ENCODE measurements at regions not wholly inside any gene's neighbourhood (a gene's known extent, or its start where the extent isn't known, plus 50 kb on each side); places are given as distances from the start of the nearest gene placed in this dataset.

- DNase-seq (ENCODE audit: low spot score), result no peak
Observed at GRCh38 chr7:35418716-35419390, 165.0 kb upstream of the TBX20 start.

GRCh38 chr7:35416568-35416967 is 162.7 kb upstream of the TBX20 start:
- H4K8ac ChIP-seq (ENCODE audit: low read depth, low read length), result no peak overlapping the region
- no peak for DNase-seq (ENCODE audit: low spot score)
- no peak overlapping the region for H3K27ac ChIP-seq (replicated peaks; ENCODE audit: low read length)
- H3K4me3 ChIP-seq (ENCODE audit: low read length in 2 of 2), result no peak overlapping the region
- no peak overlapping the region for H3K23ac ChIP-seq (ENCODE audit: low read depth, low read length, poor library complexity)
- no peak overlapping the region for H3K4me2 ChIP-seq (ENCODE audit: insufficient read depth, low read length, poor library complexity, severe bottlenecking)
- H2BK12ac ChIP-seq (ENCODE audit: low read length), result no peak overlapping the region
- H2AFZ ChIP-seq (ENCODE audit: low read length), result no peak overlapping the region
- H2BK15ac ChIP-seq (ENCODE audit: low read length), result no peak overlapping the region
- H3K14ac ChIP-seq (ENCODE audit: low read length), result no peak overlapping the region
- H2AK5ac ChIP-seq (ENCODE audit: low read depth, low read length), result no peak overlapping the region
- no peaks in the 10 kb centered on the region for H3K79me1 ChIP-seq (ENCODE audit: low read depth, low read length)
- no peak overlapping the region for H3K9ac ChIP-seq (ENCODE audit: low read depth, low read length, poor library complexity)
- H3K36me3 ChIP-seq (replicated peaks in 1 of 2; ENCODE audit: control insufficient read depth in 2 of 2, insufficient read depth in 2 of 2, low read length in 2 of 2), result no peaks in the 10 kb centered on the region
- no peak overlapping the region for H2BK5ac ChIP-seq (ENCODE audit: low read length)
- H2BK120ac ChIP-seq (ENCODE audit: low read depth, low read length), result no peak overlapping the region
- no peak overlapping the region for H4K91ac ChIP-seq (ENCODE audit: low read depth, low read length, poor library complexity)
- H3K27me3 ChIP-seq (ENCODE audit: control insufficient read depth in 3 of 3, insufficient read depth in 3 of 3, low read depth in 1 of 3, low read length in 3 of 3), result no peaks in the 10 kb centered on the region
- no peak overlapping the region for H3K18ac ChIP-seq (ENCODE audit: low read length)
- H3K9me3 ChIP-seq (replicated peaks in 1 of 2; ENCODE audit: control insufficient read depth in 2 of 2, insufficient read depth in 1 of 2, low read depth in 1 of 2, low read length in 2 of 2), result peaks cover 0 to 4% of the 10 kb centered on the region in 2 donors
- H3K4ac ChIP-seq (ENCODE audit: low read length), result no peak overlapping the region
- peaks cover 0 to 1% of the 10 kb centered on the region in 2 donors for H3K4me1 ChIP-seq (ENCODE audit: control insufficient read depth in 2 of 2, insufficient read depth in 1 of 2, low read depth in 1 of 2, low read length in 2 of 2)
- no CpG with 5 or more reads among the region's 2 CpGs for WGBS, 2 donors (ENCODE audit: extremely low coverage in 2 of 2, insufficient read length in 2 of 2, insufficient replicate concordance in 1 of 2)

More at GRCh38 chr7:35418716-35419390, 165.0 kb upstream of the TBX20 start:
- Histone ChIP-seq H3K36me3 (replicated peaks in 1 of 2; ENCODE audit: control insufficient read depth in 2 of 2, insufficient read depth in 2 of 2, low read length in 2 of 2) (no peaks in the 10 kb centered on the region), H2AFZ (ENCODE audit: low read length) (no peak overlapping the region), H4K91ac (ENCODE audit: low read depth, low read length, poor library complexity) (no peak overlapping the region), H2AK5ac (ENCODE audit: low read depth, low read length) (no peak overlapping the region), H3K27ac (replicated peaks; ENCODE audit: low read length) (no peak overlapping the region), H3K23ac (ENCODE audit: low read depth, low read length, poor library complexity) (no peak overlapping the region), H3K9ac (ENCODE audit: low read depth, low read length, poor library complexity) (no peak overlapping the region), H4K8ac (ENCODE audit: low read depth, low read length) (no peak overlapping the region), H3K4me3 (ENCODE audit: low read length in 2 of 2) (no peak overlapping the region), H2BK120ac (ENCODE audit: low read depth, low read length) (no peak overlapping the region), H2BK15ac (ENCODE audit: low read length) (no peak overlapping the region), H2BK12ac (ENCODE audit: low read length) (no peak overlapping the region), H3K79me1 (ENCODE audit: low read depth, low read length) (no peaks in the 10 kb centered on the region), H3K18ac (ENCODE audit: low read length) (no peak overlapping the region), H3K4me2 (ENCODE audit: insufficient read depth, low read length, poor library complexity, severe bottlenecking) (no peak overlapping the region), H3K9me3 (replicated peaks in 1 of 2; ENCODE audit: control insufficient read depth in 2 of 2, insufficient read depth in 1 of 2, low read depth in 1 of 2, low read length in 2 of 2) (peaks cover 0 to 4% of the 10 kb centered on the region in 2 donors), H2BK5ac (ENCODE audit: low read length) (no peak overlapping the region), H3K4ac (ENCODE audit: low read length) (no peak overlapping the region), H3K27me3 (ENCODE audit: control insufficient read depth in 3 of 3, insufficient read depth in 3 of 3, low read depth in 1 of 3, low read length in 3 of 3) (no peaks in the 10 kb centered on the region), H3K4me1 (ENCODE audit: control insufficient read depth in 2 of 2, insufficient read depth in 1 of 2, low read depth in 1 of 2, low read length in 2 of 2) (peaks cover 0 to 1% of the 10 kb centered on the region in 2 donors), H3K14ac (ENCODE audit: low read length) (no peak overlapping the region)
- WGBS, 2 donors (ENCODE audit: extremely low coverage in 2 of 2, insufficient read length in 2 of 2, insufficient replicate concordance in 1 of 2), result no CpG with 5 or more reads among the region's 24 CpGs

DNA sequence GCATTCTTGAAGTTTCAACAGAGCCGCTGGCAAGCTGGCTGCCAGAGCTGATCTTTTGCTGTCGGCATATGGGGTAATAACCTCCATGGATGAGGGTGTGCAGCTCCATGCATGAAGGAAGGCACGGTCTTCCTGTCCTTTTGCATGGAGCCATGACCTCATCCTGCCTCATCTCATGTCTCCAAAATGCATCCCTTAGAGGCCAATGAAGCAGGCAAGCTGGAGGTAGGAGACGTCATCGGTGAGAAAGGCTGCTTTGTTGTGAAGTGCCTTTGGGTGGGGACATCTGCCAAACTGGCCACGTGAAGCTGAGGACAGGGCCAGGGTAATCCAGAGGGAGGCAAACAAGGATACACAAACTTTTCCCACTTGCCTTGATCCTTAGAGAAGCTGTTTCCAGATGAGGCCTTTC is 161.5 kb upstream of the TBX20 start:
- Histone ChIP-seq H2AFZ (ENCODE audit: low read length) (no peak overlapping the region), H3K14ac (ENCODE audit: low read length) (peak overlapping the region; percentile 11), H3K23ac (ENCODE audit: low read depth, low read length, poor library complexity) (no peak overlapping the region), H2BK120ac (ENCODE audit: low read depth, low read length) (no peak overlapping the region), H2BK5ac (ENCODE audit: low read length) (no peak overlapping the region), H3K9ac (ENCODE audit: low read depth, low read length, poor library complexity) (no peak overlapping the region), H2AK5ac (ENCODE audit: low read depth, low read length) (no peak overlapping the region), H3K4me2 (ENCODE audit: insufficient read depth, low read length, poor library complexity, severe bottlenecking) (no peak overlapping the region), H3K9me3 (replicated peaks in 1 of 2; ENCODE audit: control insufficient read depth in 2 of 2, insufficient read depth in 1 of 2, low read depth in 1 of 2, low read length in 2 of 2) (peaks cover 0 to 4% of the 10 kb centered on the region in 2 donors), H3K27ac (replicated peaks; ENCODE audit: low read length) (no peak overlapping the region), H3K18ac (ENCODE audit: low read length) (no peak overlapping the region), H4K91ac (ENCODE audit: low read depth, low read length, poor library complexity) (no peak overlapping the region), H2BK15ac (ENCODE audit: low read length) (no peak overlapping the region), H2BK12ac (ENCODE audit: low read length) (no peak overlapping the region), H3K36me3 (replicated peaks in 1 of 2; ENCODE audit: control insufficient read depth in 2 of 2, insufficient read depth in 2 of 2, low read length in 2 of 2) (no peaks in the 10 kb centered on the region), H3K4ac (ENCODE audit: low read length) (no peak overlapping the region), H3K4me1 (ENCODE audit: control insufficient read depth in 2 of 2, insufficient read depth in 1 of 2, low read depth in 1 of 2, low read length in 2 of 2) (peaks cover 0 to 1% of the 10 kb centered on the region in 2 donors), H3K4me3 (ENCODE audit: low read length in 2 of 2) (peak overlapping the region in 1 of 2 donors; percentile 2), H3K27me3 (ENCODE audit: control insufficient read depth in 3 of 3, insufficient read depth in 3 of 3, low read depth in 1 of 3, low read length in 3 of 3) (no peaks in the 10 kb centered on the region), H3K79me1 (ENCODE audit: low read depth, low read length) (no peaks in the 10 kb centered on the region), H4K8ac (ENCODE audit: low read depth, low read length) (no peak overlapping the region)
- no peak for DNase-seq (ENCODE audit: low spot score)
- WGBS, 2 donors (ENCODE audit: extremely low coverage in 2 of 2, insufficient read length in 2 of 2, insufficient replicate concordance in 1 of 2), result no CpG with 5 or more reads among the region's 6 CpGs

- Histone ChIP-seq H4K8ac (ENCODE audit: low read depth, low read length) (no peak overlapping the region), H3K23ac (ENCODE audit: low read depth, low read length, poor library complexity) (no peak overlapping the region), H2BK5ac (ENCODE audit: low read length) (no peak overlapping the region), H3K79me1 (ENCODE audit: low read depth, low read length) (no peaks in the 10 kb centered on the region), H2AK5ac (ENCODE audit: low read depth, low read length) (no peak overlapping the region), H3K4me2 (ENCODE audit: insufficient read depth, low read length, poor library complexity, severe bottlenecking) (no peak overlapping the region), H3K27ac (replicated peaks; ENCODE audit: low read length) (no peak overlapping the region), H3K14ac (ENCODE audit: low read length) (no peak overlapping the region), H3K36me3 (replicated peaks in 1 of 2; ENCODE audit: control insufficient read depth in 2 of 2, insufficient read depth in 2 of 2, low read length in 2 of 2) (no peaks in the 10 kb centered on the region), H3K4me1 (ENCODE audit: control insufficient read depth in 2 of 2, insufficient read depth in 1 of 2, low read depth in 1 of 2, low read length in 2 of 2) (no peaks in the 10 kb centered on the region), H3K4me3 (ENCODE audit: low read length in 2 of 2) (no peak overlapping the region), H2BK15ac (ENCODE audit: low read length) (no peak overlapping the region), H3K4ac (ENCODE audit: low read length) (no peak overlapping the region), H4K91ac (ENCODE audit: low read depth, low read length, poor library complexity) (no peak overlapping the region), H3K27me3 (ENCODE audit: control insufficient read depth in 3 of 3, insufficient read depth in 3 of 3, low read depth in 1 of 3, low read length in 3 of 3) (no peaks in the 10 kb centered on the region), H3K9ac (ENCODE audit: low read depth, low read length, poor library complexity) (no peak overlapping the region), H2BK120ac (ENCODE audit: low read depth, low read length) (no peak overlapping the region), H2AFZ (ENCODE audit: low read length) (no peak overlapping the region), H3K9me3 (replicated peaks in 1 of 2; ENCODE audit: control insufficient read depth in 2 of 2, insufficient read depth in 1 of 2, low read depth in 1 of 2, low read length in 2 of 2) (peaks cover 0 to 4% of the 10 kb centered on the region in 2 donors), H3K18ac (ENCODE audit: low read length) (no peak overlapping the region), H2BK12ac (ENCODE audit: low read length) (no peak overlapping the region)
- WGBS, 2 donors (ENCODE audit: extremely low coverage in 2 of 2, insufficient read length in 2 of 2, insufficient replicate concordance in 1 of 2), result no CpG with 5 or more reads among the region's 3 CpGs
- DNase-seq (ENCODE audit: low spot score), result no peak
Observed at GRCh38 chr7:35411331-35411730, 157.4 kb upstream of the TBX20 start.

Measured in neuronal stem cell (in vitro differentiated cells).